Heart right ventricle (tissue), 16 donors: ENCODE measurements at regions not wholly inside any gene's neighbourhood (a gene's known extent, or its start where the extent isn't known, plus 50 kb on each side); places are given as distances from the start of the nearest gene placed in this dataset.

Source experiments
- ATAC-seq, 8 donors: fragments of 200-7000 bp; cut with Tn5 transposase; one replicate each; pipeline ENCODE4 v1.9.1; 2020; ENCODE audit warnings: mild to moderate bottlenecking in 8 of 8, moderate library complexity in 8 of 8, moderate number of reproducible peaks in 1 of 8
- DNase-seq, 2 donors: peaks; one replicate each; pipeline ENCODE4 v3.0.0-alpha.2; 2020
- H3K27ac ChIP-seq, 10 donors: fragments of 200-600 bp; sonication (generic) in 2 of 10; one replicate each; pipeline versions ENCODE4 v1.5.0 to v1.8.0; 2020 to 2022; ENCODE audit warnings: mild to moderate bottlenecking in 3 of 10
- H3K27me3 ChIP-seq, 7 donors: fragments of 200-600 bp; one replicate each; pipeline ENCODE4 v1.8.0; 2021 to 2022; ENCODE audit warnings: mild to moderate bottlenecking in 2 of 7
- H3K36me3 ChIP-seq, 9 donors: fragments of 200-600 bp; sonication (generic) in 1 of 9; one replicate each; pipeline versions ENCODE4 v1.5.0 to v1.8.0; 2020 to 2022; ENCODE audit warnings: mild to moderate bottlenecking in 2 of 9
- H3K4me1 ChIP-seq, 9 donors: fragments of 200-600 bp; sonication (generic) in 1 of 9; one replicate each; pipeline versions ENCODE4 v1.5.0 to v1.8.0; 2020 to 2022; ENCODE audit warnings: mild to moderate bottlenecking in 4 of 9
- H3K4me3 ChIP-seq, 10 donors: fragments of 200-600 bp; sonication (generic) in 2 of 10; one replicate each; pipeline versions ENCODE4 v1.5.0 to v1.8.0; 2020 to 2022; ENCODE audit warnings: mild to moderate bottlenecking in 7 of 10, moderate library complexity in 2 of 10
- H3K9me3 ChIP-seq, 11 donors: fragments of 200-600 bp in 10 of 11; sonication (generic) in 2 of 11; one replicate each; pipeline versions ENCODE4 v1.5.0 to v1.8.0; 2013 to 2022; ENCODE audit warnings: mild to moderate bottlenecking in 2 of 11, control low read depth in 1 of 11, moderate library complexity in 1 of 11
- CTCF ChIP-seq, 9 donors: fragments of 200-600 bp; sonication (generic) in 2 of 9; IDR thresholded peaks; one replicate each; pipeline versions ENCODE4 v1.5.0 to v1.8.0; 2021 to 2022; ENCODE audit warnings: antibody characterized with exemption in 9 of 9, mild to moderate bottlenecking in 5 of 9, moderate library complexity in 1 of 9
- WGBS, 2 donors: extraction: QIAGEN DNeasy Blood & Tissue Kit; methylation state at CpG; one replicate each; pipeline ENCODE4 v1.1.7; 2013; ENCODE audit warnings: inconsistent platforms in 1 of 2; 5-methylcytosine and 5-hydroxymethylcytosine counted together
- intact Hi-C, 10 donors: fragments of 100-400 bp; cut with DNase I; formaldehyde crosslinking; loops; one replicate each; pipeline versions ENCODE4 v1.11.1 to v1.14.2; 2022
- donor health status: Arrhythmogenic right ventricular cardiomyopathy.
- donor health status: ischemic (EF 13 %, LVEDD 7.1; RV severe dilation, severe dysfunction).
- donor health status: healthy with polysubstance abuse.
- donor health status: DM: no; HTN: yes; CAD: no.
- donor health status: DM: no; HTN: no; CAD: no.
- donor health status: ischemic (EF 25% LVEDD 6.9; RV normal size, moderate dysfunction).
- donor health status: ischemic (EF 25% LVEDD 5.7; RV mildly dilated, moderate dysfunction).
- donor health status: healthy.
- donor health status: DM: yes; HTN: yes; CAD: no.
- donor health status: Ischemic cardiomyopathy.
- donor health status: ischemic (EF 35%, LVEDD 5.7; RV mildly dilated, moderate dysfunction).
- donor health status: nonischemic (EF 11% LVEDD 7.7; RV severe dilation, severe dysfunction).
- donor health status: DM: yes; HTN: yes; CAD: no.
- donor health status: PGD.
- donor health status: ischemic (EF 29% LVEDD 5.4; RV normal size, mild dysfunction).
- donor health status: nonischemic (EF 23%, LVEDD 6.1; RV moderate dilation, normal function).

DNA sequence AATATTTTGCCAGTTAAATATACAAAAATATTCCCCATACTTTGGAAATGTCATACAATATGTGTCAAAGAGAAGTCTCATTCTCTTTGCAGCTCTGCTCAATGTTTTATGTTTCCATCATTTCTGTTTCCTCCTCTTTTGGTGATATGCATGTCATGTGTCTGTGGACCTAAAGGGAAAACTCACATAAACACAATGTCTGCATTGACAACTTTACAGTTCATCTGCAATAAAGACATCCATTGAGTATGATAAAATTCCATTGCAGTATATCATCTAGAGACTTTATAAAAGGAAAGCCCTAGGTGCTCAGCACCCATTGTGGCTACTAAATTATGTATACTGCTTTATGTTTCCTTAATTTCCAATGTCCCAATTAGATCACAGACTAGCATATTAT, 461.3 kb upstream of the FAT3 start:
- Histone ChIP-seq H3K27me3 (no peaks in the 10 kb centered on the region), H3K36me3 (no peaks in the 10 kb centered on the region), H3K4me3 (no peak overlapping the region), H3K4me1 (no peaks in the 10 kb centered on the region), H3K9me3 (no peaks in the 10 kb centered on the region), H3K27ac (no peak overlapping the region)
- DNase-seq = no peak
- no peak for TF ChIP-seq CTCF (IDR thresholded peaks at IDR 0.05)
- intact Hi-C loops = no loop called here
- ATAC-seq = no peak

DNA sequence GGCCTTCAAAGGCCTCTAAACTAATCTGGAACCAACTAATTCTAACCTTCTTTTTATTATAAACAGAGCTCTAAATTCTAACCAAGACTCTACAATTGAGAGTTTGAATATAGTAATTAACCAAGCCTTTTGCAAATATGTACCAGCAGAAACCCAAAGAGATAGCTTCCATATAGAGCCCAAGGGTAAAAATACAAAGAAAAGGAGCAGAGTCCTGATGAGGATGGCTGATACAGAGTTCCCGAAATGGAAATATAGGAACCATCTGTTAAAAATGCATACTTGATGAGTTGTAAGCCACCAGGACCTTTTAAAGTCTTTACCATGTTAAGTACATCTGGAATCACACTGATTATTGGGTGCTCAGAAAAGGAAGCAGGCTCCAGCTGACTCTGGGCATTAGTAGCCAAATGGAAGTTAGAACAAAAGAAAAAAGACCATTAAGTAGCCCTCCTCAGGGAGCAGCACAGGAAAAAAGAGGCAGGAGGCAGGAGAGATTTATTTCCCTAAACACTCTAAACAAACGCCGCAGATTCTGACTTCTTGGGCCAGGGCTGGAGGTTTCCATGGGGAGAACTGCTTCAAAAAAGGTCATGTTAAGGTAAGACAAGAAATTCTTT, 463.1 kb upstream of the FAT3 start:
- Histone ChIP-seq H3K4me3 (no peak overlapping the region), H3K4me1 (no peaks in the 10 kb centered on the region), H3K27me3 (no peaks in the 10 kb centered on the region), H3K27ac (no peak overlapping the region), H3K9me3 (peaks cover 0 to under 1% (median 0%) of the 10 kb centered on the region in 11 donors), H3K36me3 (no peaks in the 10 kb centered on the region)
- intact Hi-C loops = no loop called here
- 37 to 49% methylated on average over 3 of the region's 3 CpGs for WGBS, 2 donors
- DNase-seq (no peak), ATAC-seq (no peak)
- no peak for TF ChIP-seq CTCF (IDR thresholded peaks at IDR 0.05)

DNA sequence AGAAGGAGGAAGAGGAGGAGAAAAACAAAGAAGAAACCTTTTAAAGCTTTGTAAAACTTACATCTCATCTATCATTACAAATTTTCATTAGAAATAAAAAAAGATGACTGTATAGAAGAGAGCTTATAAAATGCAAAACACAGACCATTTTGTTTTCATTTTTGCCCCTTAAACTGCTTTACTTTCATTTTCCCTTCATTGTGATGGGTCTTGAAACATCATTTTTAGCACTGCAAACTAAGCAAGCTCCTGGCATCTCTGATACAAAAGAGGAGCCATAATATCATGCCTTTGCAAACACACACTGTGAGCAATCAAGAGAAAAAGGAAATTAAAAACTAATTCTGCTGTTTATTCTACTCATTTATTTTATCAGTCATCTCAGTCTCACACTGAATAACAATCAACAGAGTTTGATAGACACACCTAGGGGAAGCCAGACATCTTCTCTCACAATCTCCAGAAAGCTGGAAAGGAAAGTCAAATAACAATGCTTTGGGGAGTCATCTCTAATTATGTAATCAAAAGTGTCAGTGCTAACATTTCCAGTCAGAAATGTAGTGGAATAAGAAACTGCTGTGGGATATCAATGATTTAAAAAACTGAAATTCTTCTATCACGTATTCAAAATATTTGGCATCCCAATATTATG, 467.7 kb upstream of the FAT3 start:
- 31 to 82% methylated on average over 1 of the region's 1 CpG for WGBS, 2 donors
- no peak for ATAC-seq
- intact Hi-C loops = loop anchor here in 1 of 10 donors (10.0 kb wide), 1 partner anchor 62 kb away; no protein-coding TSS in a partner anchor

More for the DNA sequence above, 467.7 kb upstream of the FAT3 start:
- no peak overlapping the region for H3K4me3 ChIP-seq
- no peaks in the 10 kb centered on the region for H3K4me1 ChIP-seq
- H3K27ac ChIP-seq = no peak overlapping the region
- TF ChIP-seq CTCF (IDR thresholded peaks at IDR 0.05) = no peak
- peaks cover 0 to 13% (median 0%) of the 10 kb centered on the region in 11 donors for H3K9me3 ChIP-seq
- H3K27me3 ChIP-seq = no peaks in the 10 kb centered on the region
- DNase-seq = no peak
- no peaks in the 10 kb centered on the region for H3K36me3 ChIP-seq
